ENCODE measurements at regions not wholly inside any gene's neighbourhood (a gene's known extent, or its start where the extent isn't known, plus 50 kb on each side); places are given as distances from the start of the nearest gene placed in this dataset.

- no peaks in the 10 kb centered on the region for H3K4me1 Mint-ChIP-seq
- H3K9me3 Mint-ChIP-seq: no peaks in the 10 kb centered on the region
- H3K27me3 Mint-ChIP-seq: no peaks in the 10 kb centered on the region
- CTCF ChIA-PET: no interaction called here
- H3K36me3 Mint-ChIP-seq: no peaks in the 10 kb centered on the region
- no peak overlapping the region for H3K4me3 Mint-ChIP-seq
- no peak for DNase-seq
- no peak overlapping the region for H3K27ac Mint-ChIP-seq
These were observed 69.6 kb upstream of the KCTD3 start for GRCh38 chr1:215497528-215497927.

DNA sequence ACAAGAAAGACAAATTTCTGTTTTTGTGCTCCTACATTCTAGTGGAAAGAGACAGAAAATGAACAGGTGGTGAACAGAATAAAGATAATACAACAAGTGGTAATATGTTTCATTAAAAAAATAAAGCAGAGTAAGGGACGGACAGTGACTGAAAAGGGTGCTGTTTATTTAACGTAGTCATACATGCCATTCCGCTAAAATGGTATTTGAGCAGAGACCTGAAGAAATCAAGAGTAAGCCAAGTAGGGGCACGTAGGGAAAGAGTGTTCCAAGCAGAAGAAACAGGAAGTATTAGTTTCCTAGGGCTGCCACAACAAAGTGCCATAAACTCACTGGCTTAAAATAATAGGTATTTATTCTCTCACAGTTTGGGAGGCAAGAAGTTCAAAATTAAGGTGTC lies 65.6 kb upstream of the KCTD3 start:
- CTCF ChIA-PET: no interaction called here
- H3K4me1 Mint-ChIP-seq: no peaks in the 10 kb centered on the region
- no peak overlapping the region for H3K4me3 Mint-ChIP-seq
- DNase-seq: no peak
- no peaks in the 10 kb centered on the region for H3K9me3 Mint-ChIP-seq
- no peaks in the 10 kb centered on the region for H3K27me3 Mint-ChIP-seq
- H3K36me3 Mint-ChIP-seq: no peaks in the 10 kb centered on the region
- H3K27ac Mint-ChIP-seq: no peak overlapping the region

- Mint-ChIP-seq H3K4me1 (no peaks in the 10 kb centered on the region), H3K36me3 (no peaks in the 10 kb centered on the region), H3K27ac (no peak overlapping the region), H3K4me3 (no peak overlapping the region), H3K9me3 (no peaks in the 10 kb centered on the region), H3K27me3 (no peaks in the 10 kb centered on the region)
- no peak for DNase-seq
- CTCF ChIA-PET: no interaction called here
These were observed 65.0 kb upstream of the KCTD3 start for GRCh38 chr1:215502081-215502480.

DNA sequence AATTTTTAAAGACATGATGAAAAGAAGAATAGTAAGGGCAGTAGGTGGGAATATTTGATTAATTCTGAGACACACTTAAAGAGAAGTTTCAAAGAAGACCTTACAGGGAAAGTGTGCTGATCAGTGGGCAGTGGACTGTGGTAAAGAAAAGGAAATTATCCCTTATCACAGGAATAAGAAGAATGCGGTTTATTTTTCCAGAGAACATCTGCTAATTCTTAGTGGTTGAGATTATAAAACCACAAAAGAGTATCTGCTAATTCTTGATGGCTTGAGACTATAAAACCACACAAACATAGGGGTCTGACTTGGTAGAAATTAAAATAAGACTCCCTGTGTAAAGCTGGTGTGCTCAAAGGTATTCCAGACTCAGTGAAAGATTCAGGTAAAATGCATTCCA lies 60.0 kb upstream of the KCTD3 start:
- no peak overlapping the region for H3K4me3 Mint-ChIP-seq
- CTCF ChIA-PET: no interaction called here
- H3K4me1 Mint-ChIP-seq: no peaks in the 10 kb centered on the region

DNA sequence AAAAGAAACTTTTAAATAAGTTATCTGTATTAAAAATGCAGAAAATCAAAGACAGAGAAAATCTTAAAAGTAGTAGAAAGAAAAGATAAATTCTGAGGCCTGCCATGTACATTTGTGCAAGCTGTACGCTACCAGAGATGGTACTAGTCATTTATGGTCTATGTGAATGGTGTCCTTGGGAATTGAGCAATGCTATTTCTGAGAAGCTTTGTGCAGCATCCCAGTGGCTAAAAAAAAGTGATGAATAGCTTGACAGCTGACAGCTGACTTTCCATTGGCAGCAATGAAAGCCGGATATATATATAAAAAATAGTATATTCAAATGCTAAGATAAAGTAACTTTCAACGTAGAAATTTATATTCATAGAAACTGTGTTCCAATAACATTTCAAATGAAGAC lies 58.8 kb upstream of the KCTD3 start:
- no peaks in the 10 kb centered on the region for H3K27me3 Mint-ChIP-seq
- DNase-seq: no peak
- no peak overlapping the region for H3K4me3 Mint-ChIP-seq
- CTCF ChIA-PET: no interaction called here
- H3K36me3 Mint-ChIP-seq: no peaks in the 10 kb centered on the region
- H3K9me3 Mint-ChIP-seq: peaks cover 4% of the 10 kb centered on the region
- no peak overlapping the region for H3K27ac Mint-ChIP-seq
- H3K4me1 Mint-ChIP-seq: no peaks in the 10 kb centered on the region

More for the DNA sequence above, 60.0 kb upstream of the KCTD3 start:
- Mint-ChIP-seq H3K27me3 (no peaks in the 10 kb centered on the region), H3K36me3 (no peaks in the 10 kb centered on the region), H3K27ac (no peak overlapping the region), H3K9me3 (peaks cover 4% of the 10 kb centered on the region)
- DNase-seq: no peak
